ENCODE measurements at regions not wholly inside any gene's neighbourhood (a gene's known extent, or its start where the extent isn't known, plus 50 kb on each side); places are given as distances from the start of the nearest gene placed in this dataset.
A peak's percentile ranks its signal among the peaks of the same experiment; 100 is the strongest.
"Not testable (repeated sequence)": the region's sequence is repeated elsewhere in the genome, so short reads cannot be mapped to it uniquely, and the experiment has no call there.

- no peak for DNase-seq (ENCODE audit: low read depth)
Observed at GRCh38 chr7:46068159-46068558, 147.1 kb upstream of the IGFBP3 start.

GRCh38 chr7:46059308-46060020 lies 138.4 kb upstream of the IGFBP3 start:
- no peak for DNase-seq (ENCODE audit: low read depth)

GRCh38 chr7:46058086-46058823 lies 137.2 kb upstream of the IGFBP3 start:
- peak; percentile 66 for DNase-seq (ENCODE audit: low read depth)

GRCh38 chr7:46054915-46055314 lies 133.8 kb upstream of the IGFBP3 start:
- DNase-seq (ENCODE audit: low read depth): no peak

GRCh38 chr7:46054272-46054671 lies 133.2 kb upstream of the IGFBP3 start:
- DNase-seq (ENCODE audit: low read depth): no peak

- no peak for DNase-seq (ENCODE audit: low read depth)
Observed at GRCh38 chr7:46047581-46047980, 126.5 kb upstream of the IGFBP3 start.

GRCh38 chr7:46043338-46043737 lies 122.3 kb upstream of the IGFBP3 start:
- not testable (repeated sequence) for DNase-seq (ENCODE audit: low read depth)

GRCh38 chr7:46039813-46040212 lies 118.7 kb upstream of the IGFBP3 start:
- not testable (repeated sequence) for DNase-seq (ENCODE audit: low read depth)

- no peak for DNase-seq (ENCODE audit: low read depth)
Observed at GRCh38 chr7:46035166-46035565, 114.1 kb upstream of the IGFBP3 start.

GRCh38 chr7:46034056-46034768 lies 113.1 kb upstream of the IGFBP3 start:
- peak; percentile 84 for DNase-seq (ENCODE audit: low read depth)

- DNase-seq (ENCODE audit: low read depth): no peak
Observed at GRCh38 chr7:46033592-46033991, 112.5 kb upstream of the IGFBP3 start.

GRCh38 chr7:46032942-46033341 lies 111.9 kb upstream of the IGFBP3 start:
- DNase-seq (ENCODE audit: low read depth): peak; percentile 83

GRCh38 chr7:46032353-46032752 lies 111.3 kb upstream of the IGFBP3 start:
- no peak for DNase-seq (ENCODE audit: low read depth)

GRCh38 chr7:46029111-46029704 lies 108.1 kb upstream of the IGFBP3 start:
- no peak for DNase-seq (ENCODE audit: low read depth)

- no peak for DNase-seq (ENCODE audit: low read depth)
Observed at GRCh38 chr7:46028246-46028645, 107.2 kb upstream of the IGFBP3 start.

- no peak for DNase-seq (ENCODE audit: low read depth)
Observed at GRCh38 chr7:46026741-46027140, 105.7 kb upstream of the IGFBP3 start.

GRCh38 chr7:46024263-46024916 lies 103.3 kb upstream of the IGFBP3 start:
- no peak for DNase-seq (ENCODE audit: low read depth)

GRCh38 chr7:46022397-46022796 lies 101.3 kb upstream of the IGFBP3 start:
- DNase-seq (ENCODE audit: low read depth): no peak

GRCh38 chr7:46015107-46015868 lies 94.2 kb upstream of the IGFBP3 start:
- no peak for DNase-seq (ENCODE audit: low read depth)

GRCh38 chr7:46011501-46011900 lies 90.4 kb upstream of the IGFBP3 start:
- no peak for DNase-seq (ENCODE audit: low read depth)

GRCh38 chr7:46011059-46011458 lies 90.0 kb upstream of the IGFBP3 start:
- no peak for DNase-seq (ENCODE audit: low read depth)
